ENCODE measurements at regions not wholly inside any gene's neighbourhood (a gene's known extent, or its start where the extent isn't known, plus 50 kb on each side); places are given as distances from the start of the nearest gene placed in this dataset.

DNA sequence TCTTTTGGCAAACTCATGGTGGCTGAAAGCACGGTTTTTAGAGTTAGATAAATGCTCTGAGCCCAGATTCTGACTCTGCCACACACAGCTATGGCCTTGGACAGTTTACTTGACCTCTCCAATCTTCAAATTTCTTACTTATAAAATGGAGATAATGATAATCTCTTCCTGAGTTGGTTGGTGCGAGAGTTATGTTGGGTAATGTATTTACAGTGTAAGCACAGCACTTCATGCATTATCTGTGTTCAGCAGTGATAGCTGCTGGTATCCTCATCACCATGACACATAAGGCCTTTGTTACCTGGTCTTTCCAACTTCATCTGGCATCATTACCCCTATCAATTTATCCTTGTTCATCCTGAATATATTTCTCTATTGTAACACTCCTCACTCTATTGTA lies 178.8 kb upstream of the ELL2 start:
- TF ChIP-seq ZNF274 (IDR thresholded peaks at IDR 0.05; ENCODE audit: low read depth, low read length) (no peak), YY1 (IDR thresholded peaks at IDR 0.05; ENCODE audit: insufficient read depth, insufficient read length) (no peak)
